Astrocyte of the cerebellum (primary cell): ENCODE measurements at regions not wholly inside any gene's neighbourhood (a gene's known extent, or its start where the extent isn't known, plus 50 kb on each side); places are given as distances from the start of the nearest gene placed in this dataset.
"Not testable (repeated sequence)": the region's sequence is repeated elsewhere in the genome, so short reads cannot be mapped to it uniquely, and the experiment has no call there.

Experiments used
- DNase-seq: peaks from one replicate; pipeline ENCODE4 v3.0.0-alpha.2; 2011; ENCODE audit warnings: low read depth
- H3K4me3 ChIP-seq: 2 replicates; pipeline ENCODE4 v1.5.1; 2011; ENCODE audit warnings: mild to moderate bottlenecking, low read depth, low read length, moderate library complexity
- CTCF ChIP-seq: IDR thresholded peaks from 2 replicates; pipeline ENCODE4 v1.5.1; 2012; ENCODE audit warnings: low read length, low read depth, moderate library complexity, mild to moderate bottlenecking; ENCODE audit errors: missing control alignments
- in situ Hi-C: cut with HindIII; loops from 2 replicates; pipeline ENCODE4 v1.10.0; 2017; ENCODE audit warnings: low sequenced_read_pairs

- no peak for TF ChIP-seq CTCF
- no peak for DNase-seq
- in situ Hi-C loops = no loop called here
- no peak overlapping the region for H3K4me3 ChIP-seq
Observed at GRCh38 chr1:147071142-147071541, 101.1 kb downstream of the PRKAB2 start.

- in situ Hi-C loops = no loop called here
- TF ChIP-seq CTCF = no peak
- no peak overlapping the region for H3K4me3 ChIP-seq
- DNase-seq = no peak
Observed at GRCh38 chr1:147062956-147063355, 109.3 kb downstream of the PRKAB2 start.

- DNase-seq, in situ Hi-C loops: not testable (repeated sequence)
Observed at GRCh38 chr1:147061880-147062279, 110.4 kb downstream of the PRKAB2 start.

GRCh38 chr1:147053269-147053668, 115.1 kb downstream of the NBPF12 start:
- in situ Hi-C loops = no loop called here
- TF ChIP-seq CTCF = no peak
- DNase-seq = no peak
- H3K4me3 ChIP-seq = no peak overlapping the region

More at GRCh38 chr1:147061880-147062279, 110.4 kb downstream of the PRKAB2 start:
- not testable (repeated sequence) for H3K4me3 ChIP-seq

- no peak for DNase-seq
- in situ Hi-C loops = no loop called here
- no peak for TF ChIP-seq CTCF
- no peak overlapping the region for H3K4me3 ChIP-seq
Observed at GRCh38 chr1:147052677-147053076, 114.6 kb downstream of the NBPF12 start.

GRCh38 chr1:147052143-147052542, 114.0 kb downstream of the NBPF12 start:
- TF ChIP-seq CTCF = no peak
- no peak overlapping the region for H3K4me3 ChIP-seq
- in situ Hi-C loops = no loop called here
- DNase-seq = no peak

GRCh38 chr1:147051136-147051535, 113.0 kb downstream of the NBPF12 start:
- DNase-seq = no peak
- in situ Hi-C loops = no loop called here
- no peak for TF ChIP-seq CTCF
- H3K4me3 ChIP-seq = no peak overlapping the region
